Muscle of arm (tissue), 1 donor: ENCODE measurements at regions not wholly inside any gene's neighbourhood (a gene's known extent, or its start where the extent isn't known, plus 50 kb on each side); places are given as distances from the start of the nearest gene placed in this dataset.
"Not testable (repeated sequence)": the region's sequence is repeated elsewhere in the genome, so short reads cannot be mapped to it uniquely, and the experiment has no call there.

Experiments
- DNase-seq: peaks from one replicate; pipeline ENCODE4 v3.0.0-alpha.2; 2013

DNA sequence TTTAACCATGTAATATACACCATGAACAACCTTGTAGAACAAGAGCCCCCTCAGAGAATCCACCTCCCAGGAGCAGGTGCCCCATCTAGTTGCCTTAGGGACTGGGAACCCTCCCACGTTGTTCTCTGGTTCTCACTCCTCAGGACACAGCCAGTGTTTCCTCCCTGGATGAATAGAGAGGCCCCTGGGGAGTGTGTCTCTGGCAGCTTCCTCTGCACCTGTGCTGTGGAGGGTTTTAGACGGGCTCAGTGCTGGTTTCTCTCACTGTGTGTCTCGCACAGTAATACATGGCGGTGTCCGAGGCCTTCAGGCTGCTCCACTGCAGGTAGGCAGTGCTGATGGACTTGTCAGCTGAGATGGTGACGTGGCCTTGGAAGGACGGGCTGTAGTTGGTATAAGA is 581.3 kb downstream of the TMEM121 start:
- DNase-seq = no peak

DNA sequence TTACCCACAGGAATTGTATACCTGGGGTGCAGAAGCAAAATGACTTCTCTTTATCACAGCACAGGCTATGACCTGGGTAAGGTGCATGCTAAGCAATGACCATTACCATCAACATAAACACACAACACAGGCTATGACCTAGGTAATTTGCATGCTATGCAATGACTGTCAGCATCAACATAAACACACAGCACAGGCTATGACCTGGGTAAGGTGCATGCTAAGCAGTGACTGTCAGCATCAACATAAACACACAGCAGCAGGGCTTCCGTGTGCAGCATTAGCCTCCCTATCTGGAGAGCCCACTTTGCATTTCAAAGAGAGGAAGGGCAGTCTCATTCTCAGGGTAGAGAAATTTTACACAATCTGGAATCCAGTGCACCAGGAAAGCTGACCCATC is 583.0 kb downstream of the TMEM121 start:
- no peak for DNase-seq

DNA sequence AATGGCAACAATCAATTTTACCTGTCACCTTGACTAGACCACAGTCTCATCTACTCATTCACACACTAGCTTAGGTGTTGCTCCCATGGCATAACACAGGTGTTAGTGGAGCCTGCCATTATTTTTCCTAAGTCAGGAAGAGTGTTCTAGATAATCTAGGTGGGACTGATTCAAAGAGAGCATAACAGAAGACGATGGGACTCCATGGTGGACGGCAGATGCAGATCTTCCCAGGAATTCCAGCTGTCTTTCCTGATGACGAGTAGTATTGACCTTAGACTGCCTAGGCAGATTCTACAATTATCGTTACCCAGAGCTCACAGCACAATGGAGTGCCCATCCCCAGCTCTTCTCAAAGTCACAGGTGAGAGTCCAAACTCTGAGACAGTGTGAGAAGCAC is 589.0 kb downstream of the TMEM121 start:
- DNase-seq = no peak

DNA sequence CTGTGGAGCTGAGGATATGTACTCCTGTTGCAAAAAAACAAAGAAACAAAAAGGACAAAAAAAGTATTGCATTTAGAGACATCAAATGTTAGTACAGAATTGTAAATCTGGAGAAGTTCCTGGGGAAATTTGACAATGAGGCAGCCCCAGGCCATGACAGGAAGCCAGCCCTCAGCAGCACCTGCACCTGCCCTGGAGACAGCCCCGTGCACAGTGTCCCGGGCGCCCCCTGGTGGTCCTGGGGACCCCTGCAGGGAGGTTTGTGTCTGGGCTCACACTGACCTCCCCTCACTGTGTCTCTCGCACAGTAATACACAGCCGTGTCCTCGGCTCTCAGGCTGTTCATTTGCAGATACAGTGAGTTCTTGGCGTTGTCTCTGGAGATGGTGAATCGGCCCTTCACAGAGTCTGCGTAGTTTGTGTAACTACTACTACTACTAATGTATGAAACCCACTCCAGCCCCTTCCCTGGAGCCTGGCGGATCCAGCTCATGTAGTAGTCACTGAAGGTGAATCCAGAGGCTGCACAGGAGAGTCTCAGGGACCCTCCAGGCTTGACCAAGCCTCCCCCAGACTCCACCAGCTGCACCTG is 590.1 kb downstream of the TMEM121 start:
- not testable (repeated sequence) for DNase-seq

DNA sequence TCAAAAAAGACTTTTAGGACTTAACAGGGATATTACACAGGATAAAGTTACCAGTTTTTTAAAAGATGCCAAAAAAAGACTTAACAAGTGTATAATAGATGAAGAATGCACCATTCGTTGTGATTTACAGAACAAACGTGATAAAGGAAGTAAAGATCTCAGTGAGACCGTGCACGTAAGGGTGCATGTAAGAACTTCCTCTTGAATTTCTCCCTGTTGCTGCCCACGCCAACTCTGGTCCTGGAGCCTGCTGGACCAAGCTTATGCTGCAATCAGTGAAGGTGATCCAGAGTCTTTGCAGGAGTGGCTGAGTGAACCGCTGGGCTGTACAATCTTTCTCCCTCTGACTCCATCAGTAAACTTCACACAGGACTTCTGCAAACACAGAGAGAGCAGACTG is 593.7 kb downstream of the TMEM121 start:
- DNase-seq = no peak

DNA sequence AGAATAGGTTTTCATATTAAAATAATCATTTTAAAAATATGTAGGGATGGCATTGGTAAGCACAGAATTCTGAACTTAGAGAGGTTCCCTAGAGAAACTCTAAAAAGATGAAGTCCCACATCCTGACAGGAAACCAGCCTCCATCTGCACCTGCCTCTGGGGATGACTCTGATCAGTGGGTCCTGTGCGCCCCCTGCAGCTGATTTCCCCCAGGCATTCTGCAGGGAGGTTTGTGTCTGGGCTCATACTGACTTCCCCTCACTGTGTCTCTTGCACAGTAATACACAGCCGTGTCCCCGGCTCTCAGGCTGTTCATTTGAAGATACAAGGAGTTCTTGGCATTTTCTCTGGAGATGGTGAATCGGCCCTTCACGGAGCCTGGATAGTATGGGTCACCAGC is 602.9 kb downstream of the TMEM121 start:
- DNase-seq = no peak

DNA sequence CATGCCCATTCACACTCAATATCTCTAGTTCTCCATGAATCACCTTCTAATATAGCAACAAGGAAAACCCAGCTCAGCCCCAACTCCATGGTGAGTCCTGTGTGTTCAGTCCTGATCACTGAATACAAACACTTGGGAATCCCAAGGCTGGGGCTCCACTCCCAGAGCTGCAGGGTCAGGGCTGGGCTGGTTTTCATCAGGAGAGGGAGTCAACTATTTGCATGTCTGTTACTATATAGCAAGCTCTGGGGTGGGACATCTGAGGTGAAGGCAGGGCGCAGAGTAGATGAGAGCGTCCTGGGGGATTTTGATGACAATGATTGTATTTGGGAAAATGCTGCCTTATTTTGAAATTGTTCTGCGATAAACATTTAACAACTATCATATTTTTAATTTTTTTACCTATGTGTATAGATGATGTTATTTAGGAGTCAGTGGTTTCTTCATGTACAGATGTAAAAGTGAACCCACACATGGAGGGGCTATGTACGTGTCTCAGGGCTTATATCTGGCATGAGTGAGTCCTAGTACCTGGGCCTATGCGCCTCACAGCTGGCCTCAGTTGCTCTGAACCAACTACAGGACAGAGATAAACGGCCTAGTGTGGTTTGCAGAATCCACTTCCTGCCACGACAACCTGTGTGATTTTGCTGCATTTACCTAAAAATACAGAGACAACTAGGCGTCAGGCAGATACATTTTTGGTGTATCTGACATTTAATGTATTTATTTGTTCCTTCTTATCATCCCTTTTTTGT is 603.7 kb downstream of the TMEM121 start:
- DNase-seq = not testable (repeated sequence)

DNA sequence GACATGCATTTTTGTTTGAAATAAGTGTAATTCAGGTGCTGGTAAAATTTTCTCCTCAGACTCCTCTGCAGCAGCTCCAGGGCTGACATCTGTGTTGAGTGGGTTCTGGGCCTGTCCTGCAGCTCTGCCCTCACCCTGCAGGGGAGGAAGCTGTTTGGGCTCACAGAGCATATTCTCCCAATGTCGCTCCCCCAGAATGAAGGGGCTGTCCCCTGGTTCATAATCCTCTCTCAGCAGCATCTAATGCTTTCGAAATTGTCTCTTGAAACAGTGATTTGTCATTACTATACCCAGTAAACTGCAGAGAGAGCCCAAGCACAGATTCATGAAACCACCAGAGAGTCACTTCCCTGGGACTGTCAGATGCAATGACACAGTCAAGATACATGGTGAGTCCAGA is 606.7 kb downstream of the TMEM121 start:
- DNase-seq = not testable (repeated sequence)

DNA sequence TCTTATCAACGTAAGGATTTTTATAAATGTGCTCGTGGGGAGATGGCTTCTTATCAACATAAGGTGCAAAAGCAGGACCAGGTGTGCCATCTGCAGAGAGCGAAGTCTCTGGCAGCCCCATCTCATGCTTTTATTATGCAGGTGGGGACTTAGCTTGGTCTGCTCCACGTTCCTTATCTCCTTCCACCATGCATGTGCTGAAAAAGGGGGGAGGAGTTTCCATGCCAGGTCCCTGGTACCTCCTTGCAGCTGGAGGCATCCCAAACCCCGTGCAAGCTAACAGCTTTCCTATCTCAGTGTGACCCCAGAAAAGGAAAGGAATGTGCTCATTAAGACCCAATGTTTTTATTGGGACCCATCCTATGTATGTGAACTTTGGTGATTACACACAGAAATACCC is 608.5 kb downstream of the TMEM121 start:
- no peak for DNase-seq

DNA sequence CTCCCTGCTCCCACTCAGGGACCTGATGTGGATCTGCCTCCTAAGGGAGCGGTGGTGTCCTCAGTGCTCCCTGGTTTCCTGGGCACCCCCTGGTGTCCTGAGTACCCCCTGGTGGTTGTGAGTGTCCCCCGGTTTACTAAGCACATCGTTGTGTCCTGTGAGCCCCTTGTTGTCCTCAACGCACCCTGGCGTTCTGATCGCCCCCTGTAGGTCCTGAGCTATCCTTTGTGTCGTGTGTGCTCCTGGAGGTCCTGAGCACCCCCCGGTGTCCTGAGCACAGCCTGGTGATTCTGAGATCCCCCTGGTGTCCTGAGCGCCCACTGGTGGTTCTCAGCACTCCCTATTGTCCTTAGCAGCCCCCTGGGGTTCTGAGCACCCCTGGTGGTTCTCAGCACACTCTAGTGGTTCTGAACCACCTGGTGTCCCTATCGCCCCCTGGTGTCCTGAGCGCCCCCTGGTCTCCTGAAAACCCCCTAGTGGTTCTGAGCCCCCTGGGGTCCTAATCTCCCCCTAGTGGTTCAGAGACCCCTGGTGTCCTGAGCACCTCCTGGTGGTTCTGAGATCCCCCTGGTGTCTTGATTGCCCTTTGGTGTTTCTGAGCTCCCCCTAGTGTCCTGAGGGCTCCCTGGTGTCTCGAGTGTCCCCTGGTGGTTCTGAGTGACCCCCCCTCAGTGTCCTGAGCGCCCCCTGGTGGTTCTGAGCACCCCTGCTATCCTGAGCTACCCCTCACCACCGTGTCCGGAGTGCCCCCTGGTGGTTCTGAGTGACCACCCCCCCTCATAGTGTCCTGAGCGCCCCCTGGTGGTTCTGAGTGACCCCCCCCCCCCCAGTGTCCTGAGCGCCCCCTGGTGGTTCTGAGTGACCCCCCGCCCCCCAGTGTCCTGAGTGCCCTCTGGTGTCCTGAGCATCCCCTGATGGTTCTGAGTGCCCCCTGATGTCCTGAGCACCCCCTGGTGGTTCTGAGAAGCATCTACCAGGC is 615.1 kb downstream of the TMEM121 start:
- DNase-seq = no peak

- not testable (repeated sequence) for DNase-seq
These were observed 619.3 kb downstream of the TMEM121 start for GRCh38 chr14:106145731-106146130.

- DNase-seq = not testable (repeated sequence)
These were observed 627.1 kb downstream of the TMEM121 start for GRCh38 chr14:106153362-106153955.

- no peak for DNase-seq
These were observed 636.9 kb downstream of the TMEM121 start for GRCh38 chr14:106163316-106163715.

- DNase-seq = not testable (repeated sequence)
These were observed 637.4 kb downstream of the TMEM121 start for GRCh38 chr14:106163812-106164211.

DNA sequence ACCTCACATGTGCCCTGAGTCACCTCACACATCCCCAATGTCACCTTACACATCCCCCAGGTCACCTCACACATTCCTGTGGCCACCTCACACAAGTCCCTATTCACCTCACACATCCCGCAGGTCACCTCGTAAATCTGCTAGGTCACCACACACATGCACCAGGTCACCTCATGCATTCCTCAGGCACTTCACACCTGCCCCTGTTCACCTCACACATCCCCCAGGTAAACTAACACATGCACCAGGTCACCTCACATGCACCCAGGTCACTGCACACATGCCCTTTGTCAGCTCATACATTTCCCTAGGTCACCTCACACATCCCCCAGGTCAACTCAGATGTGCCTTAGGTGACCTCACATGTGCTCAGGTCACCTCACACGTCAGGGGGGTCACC is 639.8 kb downstream of the TMEM121 start:
- DNase-seq = no peak

GRCh38 chr14:106166650-106167204 is 640.3 kb downstream of the TMEM121 start:
- DNase-seq = no peak

GRCh38 chr14:106170163-106170658 is 643.8 kb downstream of the TMEM121 start:
- DNase-seq = not testable (repeated sequence)

DNA sequence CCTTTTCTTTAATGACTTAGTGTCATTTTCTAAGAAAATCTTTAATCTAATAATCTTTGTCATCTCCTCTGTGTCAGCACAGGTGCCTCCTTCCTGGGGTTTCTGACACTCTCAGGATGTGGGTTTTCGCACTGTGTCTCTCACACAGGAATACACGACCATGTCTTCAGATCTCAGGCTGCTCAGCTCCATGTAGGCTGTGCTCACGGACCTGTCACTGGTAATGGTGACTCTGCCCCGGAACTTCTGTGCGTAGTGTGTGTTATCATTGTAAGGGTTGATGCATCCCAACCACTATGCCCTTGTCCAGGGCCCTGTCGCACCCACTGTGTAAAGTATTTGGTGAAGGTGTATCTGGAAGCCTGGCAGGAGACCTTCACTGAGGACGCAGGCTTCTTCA is 647.8 kb downstream of the TMEM121 start:
- DNase-seq = no peak

GRCh38 chr14:106177266-106178246 is 651.2 kb downstream of the TMEM121 start:
- not testable (repeated sequence) for DNase-seq

- DNase-seq = no peak
These were observed 653.4 kb downstream of the TMEM121 start for GRCh38 chr14:106179761-106180160.
